Trophoblast cell (in vitro differentiated cells and primary cell): ENCODE measurements at regions not wholly inside any gene's neighbourhood (a gene's known extent, or its start where the extent isn't known, plus 50 kb on each side); places are given as distances from the start of the nearest gene placed in this dataset.
A peak's percentile ranks its signal among the peaks of the same experiment; 100 is the strongest.
"Not testable (repeated sequence)": the region's sequence is repeated elsewhere in the genome, so short reads cannot be mapped to it uniquely, and the experiment has no call there.

ENCODE experiments used
- DNase-seq, 2 donors: peaks; one replicate each; pipeline ENCODE4 v3.0.0-alpha.2; 2016
- H2AFZ ChIP-seq: 2 replicates; pipeline ENCODE4 v1.6.1; 2013; ENCODE audit warnings: low read length, moderate library complexity, mild to moderate bottlenecking; ENCODE audit not compliant: insufficient read depth, poor library complexity
- H2AK5ac ChIP-seq: 2 replicates; pipeline ENCODE4 v1.6.1; 2013; ENCODE audit warnings: mild to moderate bottlenecking, low read length
- H2BK120ac ChIP-seq: 2 replicates; pipeline ENCODE4 v1.6.1; 2013; ENCODE audit warnings: low read length, mild to moderate bottlenecking, moderate library complexity; ENCODE audit not compliant: insufficient read depth, poor library complexity
- H2BK12ac ChIP-seq: 2 replicates; pipeline ENCODE4 v1.6.1; 2013; ENCODE audit warnings: mild to moderate bottlenecking, low read length, moderate library complexity
- H2BK5ac ChIP-seq: 2 replicates; pipeline ENCODE4 v1.6.1; 2013; ENCODE audit warnings: low read length, low read depth, moderate library complexity, mild to moderate bottlenecking; ENCODE audit not compliant: poor library complexity
- H3K14ac ChIP-seq: 2 replicates; pipeline ENCODE4 v1.6.1; 2013; ENCODE audit warnings: mild to moderate bottlenecking, low read length
- H3K18ac ChIP-seq: 2 replicates; pipeline ENCODE4 v1.6.1; 2013; ENCODE audit warnings: mild to moderate bottlenecking, low read length
- H3K23ac ChIP-seq: 2 replicates; pipeline ENCODE4 v1.6.1; 2013; ENCODE audit warnings: low read length
- H3K27ac ChIP-seq: 2 replicates; pipeline ENCODE4 v1.5.1; 2013; ENCODE audit warnings: low read depth, mild to moderate bottlenecking, inconsistent platforms, low read length, moderate library complexity
- H3K27me3 ChIP-seq: 2 replicates; pipeline ENCODE4 v1.6.1; 2013; ENCODE audit warnings: inconsistent platforms, mild to moderate bottlenecking, low read length, moderate library complexity; ENCODE audit not compliant: insufficient read depth
- H3K36me3 ChIP-seq, 2 experiments: 1 replicate in 1 of 2; 2 replicates in 1 of 2; pipeline ENCODE4 v1.6.1; 2013; ENCODE audit warnings: low read length in 2 of 2, mild to moderate bottlenecking in 2 of 2, moderate library complexity in 1 of 2; ENCODE audit not compliant: insufficient read depth in 2 of 2, control insufficient read depth in 1 of 2
- H3K4ac ChIP-seq: 2 replicates; pipeline ENCODE4 v1.6.1; 2013; ENCODE audit warnings: low read depth, mild to moderate bottlenecking, low read length, moderate library complexity
- H3K4me1 ChIP-seq, 2 experiments: 1 replicate in 1 of 2; 2 replicates in 1 of 2; pipeline ENCODE4 v1.6.1; 2013; ENCODE audit warnings: low read length in 2 of 2, mild to moderate bottlenecking in 2 of 2, moderate library complexity in 1 of 2; ENCODE audit not compliant: insufficient read depth in 2 of 2, control insufficient read depth in 1 of 2
- H3K4me2 ChIP-seq: 2 replicates; pipeline ENCODE4 v1.6.1; 2013; ENCODE audit warnings: inconsistent platforms, mild to moderate bottlenecking, low read length, moderate library complexity
- H3K4me3 ChIP-seq: 2 replicates; pipeline ENCODE4 v1.5.1; 2013; ENCODE audit warnings: mild to moderate bottlenecking, low read depth, low read length, inconsistent platforms
- H3K79me1 ChIP-seq: one replicate; pipeline ENCODE4 v1.6.1; 2013; ENCODE audit warnings: low read length
- H3K79me2 ChIP-seq: 2 replicates; pipeline ENCODE4 v1.6.1; 2013; ENCODE audit warnings: low read length, mild to moderate bottlenecking; ENCODE audit not compliant: control insufficient read depth, insufficient read depth, poor library complexity
- H3K9ac ChIP-seq: 2 replicates; pipeline ENCODE4 v1.6.1; 2013; ENCODE audit warnings: mild to moderate bottlenecking, low read length
- H3K9me3 ChIP-seq: 2 replicates; pipeline ENCODE4 v1.6.1; 2013; ENCODE audit warnings: low read depth, mild to moderate bottlenecking, control low read depth, inconsistent platforms, low read length; ENCODE audit not compliant: insufficient read depth
- H4K12ac ChIP-seq: 2 replicates; pipeline ENCODE4 v1.6.1; 2013; ENCODE audit warnings: low read depth, mild to moderate bottlenecking, low read length, moderate library complexity
- H4K8ac ChIP-seq: 2 replicates; pipeline ENCODE4 v1.6.1; 2013; ENCODE audit warnings: low read depth, mild to moderate bottlenecking, low read length, moderate library complexity
- H4K91ac ChIP-seq: one replicate; pipeline ENCODE4 v1.6.1; 2013; ENCODE audit warnings: low read depth, mild to moderate bottlenecking, low read length, moderate library complexity
- WGBS: extraction: QIAGEN DNeasy Blood & Tissue Kit; methylation state at CpG from one replicate; pipeline ENCODE4 v1.1.7; 2013; ENCODE audit warnings: missing lambda C conversion rate; ENCODE audit not compliant: insufficient read length, insufficient coverage; ENCODE audit errors: extremely low coverage; 5-methylcytosine and 5-hydroxymethylcytosine counted together

GRCh38 chr6:85128781-85129180, 321.1 kb upstream of the NT5E start:
- H3K4ac ChIP-seq, result no peak overlapping the region
- no peaks in the 10 kb centered on the region for H3K9me3 ChIP-seq
- no peaks in the 10 kb centered on the region for H3K36me3 ChIP-seq
- no peak for DNase-seq
- no peak overlapping the region for H2AK5ac ChIP-seq
- no CpG with 5 or more reads among the region's 4 CpGs for WGBS
- no peaks in the 10 kb centered on the region for H3K4me1 ChIP-seq
- peak overlapping the region; percentile 12 for H3K23ac ChIP-seq
- no peak overlapping the region for H3K18ac ChIP-seq
- no peak overlapping the region for H4K91ac ChIP-seq
- H3K27me3 ChIP-seq, result no peaks in the 10 kb centered on the region
- no peak overlapping the region for H4K8ac ChIP-seq
- no peak overlapping the region for H3K27ac ChIP-seq
- no peak overlapping the region for H4K12ac ChIP-seq
- H3K14ac ChIP-seq, result no peak overlapping the region
- no peak overlapping the region for H3K4me3 ChIP-seq
- H2BK12ac ChIP-seq, result no peak overlapping the region
- H3K4me2 ChIP-seq, result no peak overlapping the region
- H2BK120ac ChIP-seq, result no peak overlapping the region
- no peaks in the 10 kb centered on the region for H3K79me1 ChIP-seq
- peak overlapping the region; percentile 22 for H3K9ac ChIP-seq
- H2BK5ac ChIP-seq, result no peak overlapping the region
- H3K79me2 ChIP-seq, result no peaks in the 10 kb centered on the region
- no peak overlapping the region for H2AFZ ChIP-seq

- not testable (repeated sequence) for H3K9me3 ChIP-seq, H3K79me2 ChIP-seq, H3K4me1 ChIP-seq, H2BK12ac ChIP-seq, H3K14ac ChIP-seq, H3K4me2 ChIP-seq, H3K4me3 ChIP-seq, H3K27ac ChIP-seq, H3K79me1 ChIP-seq, H4K8ac ChIP-seq, H2AFZ ChIP-seq, H4K12ac ChIP-seq, H3K23ac ChIP-seq, H3K27me3 ChIP-seq, H2BK5ac ChIP-seq, H3K9ac ChIP-seq, H3K4ac ChIP-seq, DNase-seq, H2BK120ac ChIP-seq, H3K36me3 ChIP-seq, H4K91ac ChIP-seq, H2AK5ac ChIP-seq, H3K18ac ChIP-seq
- no CpG with 5 or more reads among the region's 3 CpGs for whole genome bisulfite sequencing
Observed at GRCh38 chr6:85128256-85128655, 321.6 kb upstream of the NT5E start.

GRCh38 chr6:85127696-85128243, 322.1 kb upstream of the NT5E start:
- Histone ChIP-seq H2BK5ac (no peak overlapping the region), H3K4me2 (no peak overlapping the region), H3K4me3 (no peak overlapping the region), H3K9me3 (no peaks in the 10 kb centered on the region), H2BK120ac (no peak overlapping the region), H2AK5ac (no peak overlapping the region), H3K23ac (no peak overlapping the region), H4K91ac (no peak overlapping the region), H3K79me2 (no peaks in the 10 kb centered on the region), H3K9ac (no peak overlapping the region), H3K4me1 (no peaks in the 10 kb centered on the region), H4K8ac (no peak overlapping the region), H3K27me3 (no peaks in the 10 kb centered on the region), H4K12ac (no peak overlapping the region), H2AFZ (no peak overlapping the region), H3K14ac (no peak overlapping the region), H3K18ac (no peak overlapping the region), H3K4ac (no peak overlapping the region), H3K36me3 (no peaks in the 10 kb centered on the region), H2BK12ac (no peak overlapping the region), H3K79me1 (no peaks in the 10 kb centered on the region), H3K27ac (no peak overlapping the region)
- no CpG with 5 or more reads among the region's 3 CpGs for WGBS
- DNase-seq, result no peak

GRCh38 chr6:85127168-85127498, 322.8 kb upstream of the NT5E start:
- Histone ChIP-seq H2BK12ac (no peak overlapping the region), H3K36me3 (no peaks in the 10 kb centered on the region), H3K4me2 (no peak overlapping the region), H3K4me1 (no peaks in the 10 kb centered on the region), H3K18ac (no peak overlapping the region), H3K79me2 (no peaks in the 10 kb centered on the region), H3K23ac (no peak overlapping the region), H3K9me3 (no peaks in the 10 kb centered on the region), H2AK5ac (no peak overlapping the region), H3K4ac (no peak overlapping the region), H4K12ac (no peak overlapping the region), H2BK120ac (no peak overlapping the region), H3K27ac (no peak overlapping the region), H3K9ac (no peak overlapping the region), H3K79me1 (no peaks in the 10 kb centered on the region), H2BK5ac (no peak overlapping the region), H3K4me3 (no peak overlapping the region), H3K27me3 (no peaks in the 10 kb centered on the region), H2AFZ (no peak overlapping the region), H4K8ac (no peak overlapping the region), H4K91ac (no peak overlapping the region), H3K14ac (no peak overlapping the region)
- DNase-seq, result no peak
- WGBS, result no CpG with 5 or more reads among the region's 4 CpGs
